ENCODE measurements at regions not wholly inside any gene's neighbourhood (a gene's known extent, or its start where the extent isn't known, plus 50 kb on each side); places are given as distances from the start of the nearest gene placed in this dataset.
A peak's percentile ranks its signal among the peaks of the same experiment; 100 is the strongest.

DNA sequence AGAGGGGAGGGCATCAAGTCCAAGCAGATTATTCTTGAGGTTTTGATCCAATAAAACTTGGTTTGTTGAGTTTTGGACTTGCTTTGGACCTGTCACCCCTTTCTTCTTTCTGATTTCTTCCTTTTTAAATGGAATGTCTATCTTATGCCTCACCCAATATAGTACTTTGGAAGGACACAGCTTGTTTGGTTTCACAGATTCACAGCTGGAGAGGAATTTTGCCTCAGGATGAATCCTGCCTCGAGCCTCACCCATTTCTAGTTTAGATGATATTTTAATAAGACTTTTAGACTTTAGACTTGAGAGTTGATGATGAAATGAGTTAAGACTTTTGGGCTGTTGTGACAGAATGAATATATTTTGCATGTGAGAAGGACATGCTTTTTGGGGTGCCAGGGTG is 136.9 kb upstream of the PDE5A start:
- no peak for DNase-seq (ENCODE audit: extremely low spot score, unreplicated experiment)
- H3K4me3 Mint-ChIP-seq (ENCODE audit: unreplicated experiment): no peak overlapping the region
- peak overlapping the region; percentile 55 for H3K27ac Mint-ChIP-seq (ENCODE audit: unreplicated experiment)
- no peaks in the 10 kb centered on the region for H3K36me3 Mint-ChIP-seq (ENCODE audit: unreplicated experiment)
- no peaks in the 10 kb centered on the region for H3K27me3 Mint-ChIP-seq (ENCODE audit: unreplicated experiment)
- no peaks in the 10 kb centered on the region for H3K4me1 Mint-ChIP-seq (ENCODE audit: unreplicated experiment)
- H3K9me3 Mint-ChIP-seq (ENCODE audit: unreplicated experiment): peaks cover 3% of the 10 kb centered on the region
- TF ChIP-seq, protein P1, sequence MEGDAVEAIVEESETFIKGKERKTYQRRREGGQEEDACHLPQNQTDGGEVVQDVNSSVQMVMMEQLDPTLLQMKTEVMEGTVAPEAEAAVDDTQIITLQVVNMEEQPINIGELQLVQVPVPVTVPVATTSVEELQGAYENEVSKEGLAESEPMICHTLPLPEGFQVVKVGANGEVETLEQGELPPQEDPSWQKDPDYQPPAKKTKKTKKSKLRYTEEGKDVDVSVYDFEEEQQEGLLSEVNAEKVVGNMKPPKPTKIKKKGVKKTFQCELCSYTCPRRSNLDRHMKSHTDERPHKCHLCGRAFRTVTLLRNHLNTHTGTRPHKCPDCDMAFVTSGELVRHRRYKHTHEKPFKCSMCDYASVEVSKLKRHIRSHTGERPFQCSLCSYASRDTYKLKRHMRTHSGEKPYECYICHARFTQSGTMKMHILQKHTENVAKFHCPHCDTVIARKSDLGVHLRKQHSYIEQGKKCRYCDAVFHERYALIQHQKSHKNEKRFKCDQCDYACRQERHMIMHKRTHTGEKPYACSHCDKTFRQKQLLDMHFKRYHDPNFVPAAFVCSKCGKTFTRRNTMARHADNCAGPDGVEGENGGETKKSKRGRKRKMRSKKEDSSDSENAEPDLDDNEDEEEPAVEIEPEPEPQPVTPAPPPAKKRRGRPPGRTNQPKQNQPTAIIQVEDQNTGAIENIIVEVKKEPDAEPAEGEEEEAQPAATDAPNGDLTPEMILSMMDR (IDR thresholded peaks at IDR 0.05): no peak

DNA sequence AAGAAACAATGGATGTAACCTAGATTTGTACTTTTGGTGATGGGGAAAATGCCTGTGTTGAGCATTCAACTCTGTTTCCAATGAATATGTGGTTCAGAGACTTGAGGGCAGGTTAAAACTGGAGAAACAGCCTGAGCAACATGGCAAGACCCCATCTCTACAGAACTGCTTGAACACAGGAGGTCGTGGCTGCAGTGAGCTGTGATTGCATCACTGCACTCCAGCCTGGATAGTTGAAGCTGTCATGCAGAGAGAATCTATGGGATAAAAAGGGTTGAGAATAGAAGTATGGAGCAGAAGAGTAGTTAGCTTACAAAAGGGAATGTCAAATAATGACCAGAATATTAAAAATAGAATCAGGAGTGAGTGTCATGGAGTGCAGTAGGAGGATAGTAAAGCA is 134.8 kb upstream of the PDE5A start:
- TF ChIP-seq, protein P1 (IDR thresholded peaks at IDR 0.05): no peak
- H3K27ac Mint-ChIP-seq (ENCODE audit: unreplicated experiment): no peak overlapping the region
- no peak overlapping the region for H3K4me3 Mint-ChIP-seq (ENCODE audit: unreplicated experiment)
- no peak for DNase-seq (ENCODE audit: extremely low spot score, unreplicated experiment)
- H3K9me3 Mint-ChIP-seq (ENCODE audit: unreplicated experiment): peaks cover 3% of the 10 kb centered on the region
- H3K4me1 Mint-ChIP-seq (ENCODE audit: unreplicated experiment): no peaks in the 10 kb centered on the region
- H3K27me3 Mint-ChIP-seq (ENCODE audit: unreplicated experiment): no peaks in the 10 kb centered on the region
- H3K36me3 Mint-ChIP-seq (ENCODE audit: unreplicated experiment): no peaks in the 10 kb centered on the region

DNA sequence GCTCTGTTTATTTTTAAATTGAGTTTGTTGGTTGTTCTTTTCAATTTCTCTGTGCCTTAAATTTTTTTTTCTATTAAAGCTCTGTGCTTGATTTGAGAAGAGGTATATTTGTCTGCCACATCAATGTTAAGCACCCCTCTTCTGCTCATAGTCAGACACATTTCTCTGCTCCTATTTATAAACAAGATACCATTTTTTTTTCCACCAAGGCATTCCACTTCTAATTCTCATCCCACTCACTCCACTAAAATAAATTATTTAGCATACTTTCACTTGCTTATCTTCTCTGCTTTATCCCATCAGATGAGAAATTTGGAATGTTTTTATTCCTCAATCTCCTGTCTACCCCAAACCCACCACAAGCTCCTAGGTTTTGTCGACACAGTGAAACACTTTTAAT is 127.0 kb upstream of the PDE5A start:
- Mint-ChIP-seq H3K4me1 (ENCODE audit: unreplicated experiment) (no peaks in the 10 kb centered on the region), H3K36me3 (ENCODE audit: unreplicated experiment) (no peaks in the 10 kb centered on the region), H3K27me3 (ENCODE audit: unreplicated experiment) (no peaks in the 10 kb centered on the region), H3K9me3 (ENCODE audit: unreplicated experiment) (no peaks in the 10 kb centered on the region), H3K27ac (ENCODE audit: unreplicated experiment) (no peak overlapping the region), H3K4me3 (ENCODE audit: unreplicated experiment) (no peak overlapping the region)
- no peak for DNase-seq (ENCODE audit: extremely low spot score, unreplicated experiment)
- TF ChIP-seq, protein P1 (IDR thresholded peaks at IDR 0.05): no peak

DNA sequence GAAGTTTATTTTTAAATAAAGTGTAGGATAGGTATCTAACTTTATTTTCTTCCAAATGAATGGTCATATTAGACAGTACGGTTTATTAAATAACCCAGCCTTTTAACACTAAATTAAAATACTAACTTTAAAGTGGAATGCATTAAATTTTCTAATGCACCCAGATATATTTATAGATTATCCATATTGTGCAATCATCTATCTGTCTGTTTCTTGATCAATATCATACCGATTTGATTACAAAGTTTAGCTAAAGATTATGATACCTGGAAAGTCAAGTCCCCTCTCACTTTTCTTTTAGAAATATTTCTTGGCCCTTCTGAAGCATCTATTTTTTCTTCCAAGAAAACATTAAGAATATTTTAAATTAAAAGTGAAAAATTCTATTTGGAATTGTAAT is 124.3 kb upstream of the PDE5A start:
- TF ChIP-seq, protein P1 (IDR thresholded peaks at IDR 0.05): no peak
- Mint-ChIP-seq H3K4me3 (ENCODE audit: unreplicated experiment) (no peak overlapping the region), H3K4me1 (ENCODE audit: unreplicated experiment) (peaks cover 9% of the 10 kb centered on the region), H3K9me3 (ENCODE audit: unreplicated experiment) (no peaks in the 10 kb centered on the region), H3K36me3 (ENCODE audit: unreplicated experiment) (no peaks in the 10 kb centered on the region), H3K27ac (ENCODE audit: unreplicated experiment) (no peak overlapping the region), H3K27me3 (ENCODE audit: unreplicated experiment) (no peaks in the 10 kb centered on the region)
- DNase-seq (ENCODE audit: extremely low spot score, unreplicated experiment): no peak

DNA sequence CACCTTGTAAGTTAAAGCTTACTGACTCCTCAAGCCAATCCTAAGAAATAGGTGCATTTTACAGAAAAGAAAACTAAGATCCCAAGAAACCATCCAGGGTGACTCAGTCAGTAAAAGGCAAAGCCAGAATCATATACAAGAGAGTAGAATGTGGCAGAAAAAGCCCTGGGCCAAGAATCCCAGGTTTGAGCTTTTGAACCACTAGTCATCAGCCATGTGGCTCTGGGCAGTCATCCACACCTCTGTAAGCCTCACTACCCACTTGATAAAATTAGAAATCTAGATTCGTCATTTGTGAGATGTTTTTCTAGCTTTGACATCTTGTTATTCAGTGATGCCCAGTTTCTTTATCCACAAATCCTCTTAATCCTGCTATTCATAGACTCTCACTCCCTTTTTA is 122.2 kb upstream of the PDE5A start:
- H3K36me3 Mint-ChIP-seq (ENCODE audit: unreplicated experiment): no peaks in the 10 kb centered on the region
- no peak overlapping the region for H3K27ac Mint-ChIP-seq (ENCODE audit: unreplicated experiment)
- DNase-seq (ENCODE audit: extremely low spot score, unreplicated experiment): no peak
- peaks cover 9% of the 10 kb centered on the region for H3K4me1 Mint-ChIP-seq (ENCODE audit: unreplicated experiment)
- no peaks in the 10 kb centered on the region for H3K9me3 Mint-ChIP-seq (ENCODE audit: unreplicated experiment)
- TF ChIP-seq, protein P1 (IDR thresholded peaks at IDR 0.05): no peak
- H3K4me3 Mint-ChIP-seq (ENCODE audit: unreplicated experiment): no peak overlapping the region
- no peaks in the 10 kb centered on the region for H3K27me3 Mint-ChIP-seq (ENCODE audit: unreplicated experiment)
